Body of pancreas (tissue), 4 donors: ENCODE measurements at regions not wholly inside any gene's neighbourhood (a gene's known extent, or its start where the extent isn't known, plus 50 kb on each side); places are given as distances from the start of the nearest gene placed in this dataset.
"Not testable (repeated sequence)": the region's sequence is repeated elsewhere in the genome, so short reads cannot be mapped to it uniquely, and the experiment has no call there.

Source experiments
- CTCF ChIP-seq, 7 experiments: fragments of 450-650 bp in 4 of 7; fragments of 200-600 bp in 3 of 7; sonication (generic) in 3 of 7; IDR thresholded peaks; one replicate each; pipeline ENCODE4 v1.5.1; 2016 to 2019; ENCODE audit warnings: antibody characterized with exemption in 7 of 7
- POLR2A ChIP-seq, 3 donors: fragments of 450-650 bp; IDR thresholded peaks; one replicate each; pipeline ENCODE4 v1.6.1; 2016; ENCODE audit warnings: antibody characterized with exemption in 3 of 3, mild to moderate bottlenecking in 2 of 3

GRCh38 chr4:49626478-49626877 lies 640.4 kb downstream of the CWH43 start:
- not testable (repeated sequence) for TF ChIP-seq CTCF, POLR2A (IDR thresholded peaks at IDR 0.05)
